Natural killer cell (primary cell): ENCODE measurements at regions not wholly inside any gene's neighbourhood (a gene's known extent, or its start where the extent isn't known, plus 50 kb on each side); places are given as distances from the start of the nearest gene placed in this dataset.

Experiments
- ATAC-seq, 3 donors: fragments of 150-1000 bp in 2 of 3; fragments of 200-7000 bp in 1 of 3; cut with Tn5 transposase; 1 replicate in 1 of 3; 2 replicates in 2 of 3; pipeline ENCODE4 v1.10.0; 2021; ENCODE audit warnings: mild to moderate bottlenecking in 2 of 3, moderate library complexity in 2 of 3
- DNase-seq, 2 donors: peaks; one replicate each; pipeline versions ENCODE4 v3.0.0 to v3.0.0-alpha.2; 2013 to 2021; ENCODE audit warnings: mixed read lengths in 1 of 2
- H3K27ac ChIP-seq: one replicate; pipeline ENCODE4 v1.5.1; 2013; ENCODE audit warnings: mild to moderate bottlenecking, low read length
- H3K27me3 ChIP-seq: one replicate; pipeline ENCODE4 v1.6.1; 2013; ENCODE audit warnings: low read length; ENCODE audit not compliant: control insufficient read depth, insufficient read depth
- H3K36me3 ChIP-seq: one replicate; pipeline ENCODE4 v1.6.1; 2013; ENCODE audit warnings: low read length; ENCODE audit not compliant: control insufficient read depth, insufficient read depth
- H3K4me1 ChIP-seq: one replicate; pipeline ENCODE4 v1.6.1; 2013; ENCODE audit warnings: low read length; ENCODE audit not compliant: control insufficient read depth, insufficient read depth
- H3K4me3 ChIP-seq: one replicate; pipeline ENCODE4 v1.5.1; 2013; ENCODE audit warnings: low read length
- H3K9me3 ChIP-seq: one replicate; pipeline ENCODE4 v1.6.1; 2013; ENCODE audit warnings: low read length; ENCODE audit not compliant: control insufficient read depth, insufficient read depth
- H3K27ac Mint-ChIP-seq, 2 donors: one replicate each; pipeline ENCODE4 v1.8.0; 2022; ENCODE audit warnings: mild to moderate bottlenecking in 2 of 2, mixed read lengths in 2 of 2, moderate library complexity in 1 of 2
- H3K27me3 Mint-ChIP-seq, 2 donors: one replicate each; pipeline ENCODE4 v1.8.0; 2022; ENCODE audit warnings: low read depth in 2 of 2, mixed read lengths in 2 of 2
- H3K36me3 Mint-ChIP-seq: one replicate; pipeline ENCODE4 v1.8.0; 2022; ENCODE audit warnings: mixed read lengths
- H3K4me1 Mint-ChIP-seq, 2 donors: one replicate each; pipeline ENCODE4 v1.8.0; 2022; ENCODE audit warnings: mixed read lengths in 2 of 2
- H3K4me3 Mint-ChIP-seq: one replicate; pipeline ENCODE4 v1.8.0; 2022; ENCODE audit warnings: mild to moderate bottlenecking, moderate library complexity, mixed read lengths
- H3K9me3 Mint-ChIP-seq, 2 donors: one replicate each; pipeline ENCODE4 v1.8.0; 2022; ENCODE audit warnings: mixed read lengths in 2 of 2
- WGBS: methylation state at CpG from one replicate; pipeline ENCODE4 v1.1.7; 2013; ENCODE audit warnings: missing lambda C conversion rate; ENCODE audit not compliant: insufficient coverage; 5-methylcytosine and 5-hydroxymethylcytosine counted together
- intact Hi-C: fragments of 100-400 bp; cut with micrococcal nuclease; formaldehyde crosslinking; loops from one replicate; pipeline ENCODE4 v1.14.2; 2022
- TF ChIP-seq, protein P1 (sequence below): fragments of 200-600 bp; IDR thresholded peaks from one replicate; pipeline ENCODE4 v1.8.0; 2022; ENCODE audit warnings: antibody characterized with exemption

DNA sequence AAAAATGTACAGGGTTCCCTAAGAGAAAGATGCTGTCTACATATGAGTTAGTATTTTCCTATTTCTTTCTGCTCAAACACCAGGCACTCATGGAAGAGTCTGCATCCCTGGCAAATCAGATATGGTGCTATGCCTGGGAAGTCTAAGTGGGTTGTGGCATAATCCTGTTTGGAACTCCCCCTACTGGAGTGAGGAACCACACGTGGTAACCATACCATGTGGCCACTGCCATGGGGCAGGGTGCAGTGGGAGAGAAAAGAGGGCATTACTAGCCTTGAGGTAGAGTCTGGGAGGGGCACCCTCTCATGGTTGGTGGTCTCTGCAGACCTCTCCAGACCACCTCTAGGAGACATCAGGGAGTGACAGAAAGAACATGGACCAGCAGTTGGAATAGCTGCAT lies 257.9 kb upstream of the ATP5MC3 start:
- intact Hi-C loops = no loop called here
- Histone ChIP-seq H3K27me3 (no peaks in the 10 kb centered on the region), H3K4me3 (no peak overlapping the region), H3K9me3 (no peaks in the 10 kb centered on the region), H3K4me1 (no peaks in the 10 kb centered on the region), H3K36me3 (no peaks in the 10 kb centered on the region), H3K27ac (no peak overlapping the region)
- no peak for DNase-seq
- Mint-ChIP-seq H3K4me1 (no peaks in the 10 kb centered on the region), H3K36me3 (no peaks in the 10 kb centered on the region), H3K9me3 (no peaks in the 10 kb centered on the region), H3K27me3 (peaks cover 2 to 23% of the 10 kb centered on the region in 2 donors), H3K4me3 (no peak overlapping the region), H3K27ac (no peak overlapping the region)
- ATAC-seq = no peak
- 0% methylated on average over 1 of the region's 1 CpG for WGBS
- TF ChIP-seq, protein P1, sequence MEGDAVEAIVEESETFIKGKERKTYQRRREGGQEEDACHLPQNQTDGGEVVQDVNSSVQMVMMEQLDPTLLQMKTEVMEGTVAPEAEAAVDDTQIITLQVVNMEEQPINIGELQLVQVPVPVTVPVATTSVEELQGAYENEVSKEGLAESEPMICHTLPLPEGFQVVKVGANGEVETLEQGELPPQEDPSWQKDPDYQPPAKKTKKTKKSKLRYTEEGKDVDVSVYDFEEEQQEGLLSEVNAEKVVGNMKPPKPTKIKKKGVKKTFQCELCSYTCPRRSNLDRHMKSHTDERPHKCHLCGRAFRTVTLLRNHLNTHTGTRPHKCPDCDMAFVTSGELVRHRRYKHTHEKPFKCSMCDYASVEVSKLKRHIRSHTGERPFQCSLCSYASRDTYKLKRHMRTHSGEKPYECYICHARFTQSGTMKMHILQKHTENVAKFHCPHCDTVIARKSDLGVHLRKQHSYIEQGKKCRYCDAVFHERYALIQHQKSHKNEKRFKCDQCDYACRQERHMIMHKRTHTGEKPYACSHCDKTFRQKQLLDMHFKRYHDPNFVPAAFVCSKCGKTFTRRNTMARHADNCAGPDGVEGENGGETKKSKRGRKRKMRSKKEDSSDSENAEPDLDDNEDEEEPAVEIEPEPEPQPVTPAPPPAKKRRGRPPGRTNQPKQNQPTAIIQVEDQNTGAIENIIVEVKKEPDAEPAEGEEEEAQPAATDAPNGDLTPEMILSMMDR = no peak

DNA sequence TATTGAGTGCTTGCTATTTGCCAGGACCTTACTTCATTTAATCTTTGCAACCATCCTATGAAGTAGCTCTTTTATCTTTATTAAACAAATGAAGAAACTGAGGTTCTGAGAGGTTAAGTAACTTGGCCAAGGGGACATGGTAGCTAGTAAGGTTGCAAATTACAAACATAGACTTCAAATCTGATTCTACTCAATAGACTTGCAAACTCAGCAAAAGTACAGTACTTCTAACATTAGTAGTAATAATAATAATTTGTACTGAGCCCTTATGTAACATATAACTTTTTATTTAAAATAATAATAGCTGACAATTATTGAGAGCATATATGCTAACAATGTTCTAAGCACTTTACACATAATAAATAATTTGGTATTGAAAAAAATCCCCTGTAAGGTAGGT lies 255.7 kb upstream of the ATP5MC3 start:
- intact Hi-C loops = no loop called here
- no peak overlapping the region for H3K27ac Mint-ChIP-seq

DNA sequence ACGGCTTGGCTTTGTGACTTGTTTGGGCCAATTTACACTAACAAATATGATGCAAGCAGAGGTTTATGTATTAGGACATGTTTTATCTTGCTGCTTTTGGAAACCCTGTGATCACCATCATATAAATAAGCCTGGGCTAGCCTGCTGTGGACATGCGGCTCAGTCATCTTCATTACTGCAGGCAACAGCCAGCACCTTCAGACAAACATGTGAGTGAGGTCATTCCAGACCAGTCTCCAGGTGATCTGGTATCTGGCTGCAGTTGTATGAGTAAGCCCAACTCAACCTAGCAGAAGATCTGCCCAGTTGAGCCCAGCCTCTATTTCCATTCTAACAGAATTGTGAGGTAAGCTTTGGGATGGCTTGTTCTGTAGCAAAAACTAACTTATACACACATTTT lies 254.6 kb upstream of the ATP5MC3 start:
- intact Hi-C loops = no loop called here
- Histone ChIP-seq H3K27ac (no peak overlapping the region), H3K36me3 (no peaks in the 10 kb centered on the region), H3K9me3 (no peaks in the 10 kb centered on the region), H3K4me1 (no peaks in the 10 kb centered on the region), H3K27me3 (no peaks in the 10 kb centered on the region), H3K4me3 (no peak overlapping the region)
- Mint-ChIP-seq H3K9me3 (no peaks in the 10 kb centered on the region), H3K27me3 (peaks cover 0 to 42% of the 10 kb centered on the region in 2 donors), H3K4me3 (no peak overlapping the region), H3K36me3 (no peaks in the 10 kb centered on the region), H3K4me1 (no peaks in the 10 kb centered on the region), H3K27ac (no peak overlapping the region)
- no peak for ATAC-seq
- no peak for DNase-seq
- TF ChIP-seq, protein P1 = no peak
- WGBS = 91% methylated on average over 2 of the region's 2 CpGs

More for the DNA sequence above, 255.7 kb upstream of the ATP5MC3 start:
- no peaks in the 10 kb centered on the region for H3K36me3 Mint-ChIP-seq
- Histone ChIP-seq H3K27ac (no peak overlapping the region), H3K27me3 (no peaks in the 10 kb centered on the region), H3K36me3 (no peaks in the 10 kb centered on the region), H3K4me3 (no peak overlapping the region), H3K4me1 (no peaks in the 10 kb centered on the region), H3K9me3 (no peaks in the 10 kb centered on the region)
- TF ChIP-seq, protein P1 = no peak
- no peaks in the 10 kb centered on the region for H3K4me1 Mint-ChIP-seq
- no peaks in the 10 kb centered on the region for H3K9me3 Mint-ChIP-seq
- peaks cover under 1 to 31% of the 10 kb centered on the region in 2 donors for H3K27me3 Mint-ChIP-seq
- H3K4me3 Mint-ChIP-seq = no peak overlapping the region
- no peak for DNase-seq
- ATAC-seq = no peak

DNA sequence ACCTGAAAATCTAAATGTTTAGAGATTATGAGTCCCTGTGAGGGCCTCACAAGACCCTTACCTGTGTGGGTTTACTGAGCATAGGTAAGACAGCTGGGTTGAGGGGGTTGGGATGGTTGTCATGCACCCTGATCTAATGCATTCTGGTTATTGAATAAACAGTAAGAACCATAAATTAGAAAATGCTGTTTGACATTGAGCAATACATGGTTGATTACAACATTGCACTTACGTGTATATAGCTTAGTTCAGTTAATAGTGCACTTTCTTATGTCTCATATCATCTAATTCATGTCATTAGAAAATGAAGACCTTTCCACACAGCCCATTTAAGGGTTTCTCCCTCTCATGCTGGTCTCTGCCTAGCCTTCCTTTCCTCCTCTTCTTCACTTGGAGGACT lies 253.5 kb upstream of the ATP5MC3 start:
- no peaks in the 10 kb centered on the region for H3K36me3 Mint-ChIP-seq
- H3K27ac Mint-ChIP-seq = no peak overlapping the region

More for the DNA sequence above, 253.5 kb upstream of the ATP5MC3 start:
- H3K27ac ChIP-seq = no peak overlapping the region
- 60% methylated on average over 1 of the region's 1 CpG for WGBS
- no peaks in the 10 kb centered on the region for H3K36me3 ChIP-seq
- Mint-ChIP-seq H3K27me3 (peaks cover 0 to 32% of the 10 kb centered on the region in 2 donors), H3K4me1 (no peaks in the 10 kb centered on the region), H3K9me3 (no peaks in the 10 kb centered on the region), H3K4me3 (no peak overlapping the region)
- H3K27me3 ChIP-seq = no peaks in the 10 kb centered on the region
- DNase-seq = no peak
- no peaks in the 10 kb centered on the region for H3K9me3 ChIP-seq
- no peak overlapping the region for H3K4me3 ChIP-seq
- no peaks in the 10 kb centered on the region for H3K4me1 ChIP-seq
- intact Hi-C loops = no loop called here
- no peak for ATAC-seq
- TF ChIP-seq, protein P1 = no peak
